ENCODE measurements at regions not wholly inside any gene's neighbourhood (a gene's known extent, or its start where the extent isn't known, plus 50 kb on each side); places are given as distances from the start of the nearest gene placed in this dataset.

- DNase-seq, result no peak
- Mint-ChIP-seq H3K4me1 (no peaks in the 10 kb centered on the region), H3K36me3 (no peaks in the 10 kb centered on the region), H3K27ac (no peak overlapping the region), H3K9me3 (no peaks in the 10 kb centered on the region), H3K27me3 (peaks cover 8% of the 10 kb centered on the region), H3K4me3 (no peak overlapping the region)
Measured at GRCh38 chr9:86749161-86749893, 198.0 kb downstream of the GAS1 start.

DNA sequence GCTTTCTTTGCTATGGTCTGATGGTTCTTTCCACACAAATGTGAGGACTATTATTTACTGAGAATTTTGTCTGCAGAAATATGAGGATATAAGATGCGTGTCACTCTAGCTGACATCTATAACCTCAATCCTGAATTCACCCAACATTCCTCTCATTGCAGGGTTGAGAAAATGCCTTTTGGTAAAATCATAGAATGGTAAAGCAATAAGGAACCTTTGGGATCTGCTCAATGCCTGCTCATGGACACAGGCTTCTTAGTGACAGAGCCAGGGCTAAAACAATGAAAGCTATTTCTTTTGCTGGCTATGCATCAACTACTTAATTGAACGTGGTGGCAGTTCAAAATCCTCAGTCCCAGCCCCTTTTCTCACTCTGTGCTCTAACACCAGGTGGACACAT, 199.6 kb downstream of the GAS1 start:
- H3K27ac Mint-ChIP-seq, result no peak overlapping the region
- H3K27me3 Mint-ChIP-seq, result peaks cover 8% of the 10 kb centered on the region
- H3K4me1 Mint-ChIP-seq, result no peaks in the 10 kb centered on the region

DNA sequence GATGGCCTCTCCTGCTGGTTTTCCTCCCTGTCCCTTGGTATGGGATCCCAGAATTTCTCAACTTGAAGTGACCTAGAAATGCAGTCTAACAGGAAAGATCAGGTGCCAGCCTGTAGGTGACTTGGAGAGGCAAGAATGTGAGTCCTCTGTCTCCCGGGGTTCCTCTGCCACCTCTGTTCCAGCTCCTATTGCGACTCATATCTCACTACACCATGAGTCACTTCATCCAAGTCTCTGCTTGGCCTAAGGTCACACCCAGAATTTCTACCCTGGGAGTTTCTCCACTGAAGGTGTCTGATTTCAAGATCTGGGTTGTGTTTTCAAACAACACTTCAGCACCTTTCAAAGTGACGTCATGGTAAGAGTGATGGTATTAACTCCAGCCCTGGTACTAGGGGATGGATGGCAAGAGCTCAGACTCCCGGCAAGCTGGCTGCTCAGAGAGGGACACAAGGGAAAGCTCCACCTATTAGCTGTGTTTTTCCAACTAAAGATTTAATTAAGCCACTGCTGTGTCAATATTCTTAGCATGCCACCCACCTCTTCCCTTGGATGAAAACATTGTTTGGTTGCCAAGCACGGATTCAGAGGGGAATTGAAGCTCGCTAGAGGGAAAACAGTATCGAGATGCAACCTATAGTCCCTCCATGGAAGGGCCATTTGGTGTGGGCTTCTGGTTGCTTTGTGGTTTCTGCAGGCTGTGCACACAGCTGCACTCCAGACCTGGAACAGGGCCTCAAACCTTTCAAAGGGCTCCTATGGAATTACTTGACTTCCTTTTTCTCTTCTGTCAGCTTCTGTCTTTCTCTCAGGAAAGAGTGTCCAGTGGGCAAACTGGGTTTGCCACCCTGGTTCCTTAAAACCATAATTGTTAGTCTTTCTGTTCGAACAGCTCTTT, 205.7 kb downstream of the GAS1 start:
- Mint-ChIP-seq H3K27ac (no peak overlapping the region), H3K4me3 (no peak overlapping the region), H3K9me3 (no peaks in the 10 kb centered on the region), H3K4me1 (no peaks in the 10 kb centered on the region), H3K36me3 (no peaks in the 10 kb centered on the region), H3K27me3 (no peaks in the 10 kb centered on the region)
- no peak for DNase-seq

More for the DNA sequence above, 199.6 kb downstream of the GAS1 start:
- no peaks in the 10 kb centered on the region for H3K36me3 Mint-ChIP-seq
- H3K9me3 Mint-ChIP-seq, result no peaks in the 10 kb centered on the region
- H3K4me3 Mint-ChIP-seq, result no peak overlapping the region
- DNase-seq, result no peak

- Mint-ChIP-seq H3K4me1 (no peaks in the 10 kb centered on the region), H3K27me3 (no peaks in the 10 kb centered on the region), H3K9me3 (no peaks in the 10 kb centered on the region), H3K36me3 (no peaks in the 10 kb centered on the region), H3K27ac (no peak overlapping the region), H3K4me3 (no peak overlapping the region)
- no peak for DNase-seq
Measured at GRCh38 chr9:86735772-86736458, 211.4 kb downstream of the GAS1 start.

DNA sequence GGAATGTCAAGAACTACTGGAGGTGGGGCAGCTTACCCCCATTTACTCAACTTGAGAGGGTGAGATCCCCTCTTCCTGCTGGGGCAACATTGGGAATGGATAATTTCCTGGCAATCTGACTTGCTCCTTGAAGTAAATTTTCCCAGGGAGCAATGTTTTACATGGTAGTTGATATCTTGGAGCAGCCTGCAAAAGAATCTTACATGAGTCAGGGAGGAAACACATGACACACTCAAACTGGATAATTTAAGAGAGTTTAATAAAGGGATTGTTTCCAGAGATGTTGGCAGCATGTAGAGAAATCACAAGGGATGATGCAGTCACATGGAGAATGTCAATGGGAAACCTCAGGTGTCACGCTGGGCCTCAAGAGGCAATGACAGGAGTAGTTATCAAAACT, 212.5 kb downstream of the GAS1 start:
- no peak overlapping the region for H3K27ac Mint-ChIP-seq
- no peaks in the 10 kb centered on the region for H3K36me3 Mint-ChIP-seq
- no peaks in the 10 kb centered on the region for H3K27me3 Mint-ChIP-seq
- no peaks in the 10 kb centered on the region for H3K9me3 Mint-ChIP-seq
- H3K4me3 Mint-ChIP-seq, result no peak overlapping the region
- H3K4me1 Mint-ChIP-seq, result no peaks in the 10 kb centered on the region
- DNase-seq, result no peak

DNA sequence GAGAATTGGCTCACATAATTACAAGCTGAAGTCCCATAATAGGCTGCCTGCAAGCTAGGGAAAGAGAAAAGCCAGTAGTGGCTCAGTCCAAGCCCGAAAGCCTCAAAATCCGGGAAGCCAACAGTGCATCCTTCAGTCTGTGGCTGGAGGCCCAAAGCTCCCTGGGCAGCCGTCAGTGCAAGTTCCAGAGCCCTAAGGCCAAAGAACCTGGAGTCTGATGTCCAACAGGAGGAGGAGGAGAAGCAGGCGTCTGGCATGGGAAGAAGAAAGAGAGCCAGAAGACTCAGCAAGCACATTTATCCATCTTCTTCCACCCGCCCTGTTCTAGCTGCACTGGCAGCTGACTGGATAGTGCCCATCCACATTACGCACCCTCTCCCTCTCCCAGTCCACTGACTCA, 213.4 kb downstream of the GAS1 start:
- H3K4me3 Mint-ChIP-seq, result no peak overlapping the region
- H3K9me3 Mint-ChIP-seq, result no peaks in the 10 kb centered on the region
- no peaks in the 10 kb centered on the region for H3K27me3 Mint-ChIP-seq
- no peaks in the 10 kb centered on the region for H3K36me3 Mint-ChIP-seq
- H3K27ac Mint-ChIP-seq, result no peak overlapping the region
- no peak for DNase-seq
- H3K4me1 Mint-ChIP-seq, result no peaks in the 10 kb centered on the region

DNA sequence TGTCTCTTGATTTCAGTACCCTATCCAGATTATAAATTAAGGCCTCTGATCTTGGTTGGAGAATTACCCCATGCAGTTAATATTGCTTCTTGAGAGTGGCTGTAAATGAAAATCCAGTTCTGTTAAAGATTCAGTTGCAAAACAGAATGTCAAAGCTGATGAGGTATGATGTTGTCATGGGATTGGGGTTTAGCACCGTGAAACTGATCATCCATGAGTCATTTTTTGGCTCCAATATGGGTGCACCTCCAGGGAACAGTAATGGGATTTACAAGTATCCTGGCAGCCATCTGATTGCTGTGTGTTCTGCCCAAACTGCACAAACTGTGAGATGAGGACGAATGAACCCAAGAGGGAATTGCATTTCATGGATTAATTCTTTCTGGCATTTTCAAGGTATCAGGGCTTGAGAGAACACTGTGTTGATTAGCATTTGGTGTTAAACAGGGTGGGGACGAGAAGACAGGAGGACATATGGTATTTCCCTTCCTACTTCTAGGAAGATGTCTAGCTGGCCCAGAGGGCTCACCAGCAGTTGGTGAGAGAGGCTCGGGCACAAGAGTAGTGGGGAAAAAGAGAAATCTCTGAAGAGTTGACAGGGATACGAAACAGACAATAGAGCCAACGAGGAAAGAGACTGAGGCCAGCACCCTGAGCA, 214.7 kb downstream of the GAS1 start:
- DNase-seq, result no peak
- H3K27me3 Mint-ChIP-seq, result peaks cover under 1% of the 10 kb centered on the region
- no peak overlapping the region for H3K27ac Mint-ChIP-seq
- H3K4me3 Mint-ChIP-seq, result no peak overlapping the region
- no peaks in the 10 kb centered on the region for H3K9me3 Mint-ChIP-seq
- H3K4me1 Mint-ChIP-seq, result no peaks in the 10 kb centered on the region
- H3K36me3 Mint-ChIP-seq, result no peaks in the 10 kb centered on the region

GRCh38 chr9:86731511-86732063, 215.7 kb downstream of the GAS1 start:
- Mint-ChIP-seq H3K27me3 (peaks cover 3% of the 10 kb centered on the region), H3K36me3 (no peaks in the 10 kb centered on the region), H3K4me3 (no peak overlapping the region), H3K9me3 (no peaks in the 10 kb centered on the region), H3K27ac (no peak overlapping the region), H3K4me1 (no peaks in the 10 kb centered on the region)
- DNase-seq, result no peak

DNA sequence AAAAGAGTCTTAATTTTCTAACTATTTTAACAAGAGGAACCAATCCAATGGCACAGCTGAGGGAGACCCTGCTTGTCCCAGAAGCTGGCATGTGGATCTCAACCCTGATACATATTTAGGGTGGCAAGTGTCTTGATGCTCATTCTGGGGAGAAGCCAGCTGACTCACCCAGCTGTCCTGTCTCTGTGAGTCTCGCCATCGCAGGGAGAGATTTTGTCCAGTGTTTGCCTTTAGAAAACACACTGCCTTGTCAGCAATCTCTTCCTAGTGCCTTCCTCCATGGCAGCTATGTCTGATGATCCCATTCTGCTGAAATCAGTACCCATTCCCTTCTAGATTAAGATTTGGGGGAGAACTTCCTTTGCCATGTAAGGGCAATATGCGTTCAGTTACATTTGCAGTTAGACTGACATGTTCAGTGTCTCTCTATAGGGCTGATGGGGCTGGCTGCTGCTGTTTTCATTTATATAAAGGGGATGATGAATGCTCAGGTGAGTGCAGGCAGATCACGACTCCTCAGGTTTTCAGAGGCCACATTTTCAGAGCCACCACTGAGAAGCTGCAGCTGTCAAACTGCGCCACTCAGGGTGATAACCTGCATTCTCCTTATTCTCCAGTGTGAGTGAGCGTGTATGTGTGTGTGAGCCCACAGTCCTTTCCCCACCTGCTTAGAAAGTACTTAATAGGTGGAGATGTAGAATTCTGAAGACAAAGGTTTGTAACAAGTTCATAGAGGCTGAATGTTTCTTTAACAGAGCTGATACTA, 217.0 kb downstream of the GAS1 start:
- DNase-seq, result no peak
- Mint-ChIP-seq H3K27me3 (peaks cover 3% of the 10 kb centered on the region), H3K27ac (no peak overlapping the region), H3K36me3 (no peaks in the 10 kb centered on the region), H3K9me3 (no peaks in the 10 kb centered on the region), H3K4me1 (no peaks in the 10 kb centered on the region), H3K4me3 (no peak overlapping the region)

DNA sequence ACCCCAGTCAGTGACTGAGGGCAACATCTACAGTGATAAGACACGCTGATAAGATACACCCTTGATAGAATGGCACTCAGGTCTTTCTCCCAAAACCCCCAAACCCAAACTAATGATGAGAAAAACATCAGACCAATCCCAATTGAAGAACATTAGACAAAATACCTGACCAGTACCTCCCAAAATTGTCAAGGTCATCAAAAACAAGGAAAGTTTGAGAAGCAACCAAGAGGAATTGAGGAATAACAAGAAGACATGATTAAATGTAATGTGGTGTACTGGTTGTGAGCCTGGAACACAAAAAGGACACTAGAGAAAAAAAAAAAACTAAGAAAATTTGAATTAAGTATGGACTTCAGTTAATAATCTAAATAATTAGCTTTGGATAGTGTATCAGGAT, 222.8 kb downstream of the GAS1 start:
- Mint-ChIP-seq H3K27ac (no peak overlapping the region), H3K27me3 (peaks cover 7% of the 10 kb centered on the region), H3K36me3 (no peaks in the 10 kb centered on the region), H3K9me3 (no peaks in the 10 kb centered on the region), H3K4me3 (no peak overlapping the region), H3K4me1 (no peaks in the 10 kb centered on the region)
- DNase-seq, result no peak

DNA sequence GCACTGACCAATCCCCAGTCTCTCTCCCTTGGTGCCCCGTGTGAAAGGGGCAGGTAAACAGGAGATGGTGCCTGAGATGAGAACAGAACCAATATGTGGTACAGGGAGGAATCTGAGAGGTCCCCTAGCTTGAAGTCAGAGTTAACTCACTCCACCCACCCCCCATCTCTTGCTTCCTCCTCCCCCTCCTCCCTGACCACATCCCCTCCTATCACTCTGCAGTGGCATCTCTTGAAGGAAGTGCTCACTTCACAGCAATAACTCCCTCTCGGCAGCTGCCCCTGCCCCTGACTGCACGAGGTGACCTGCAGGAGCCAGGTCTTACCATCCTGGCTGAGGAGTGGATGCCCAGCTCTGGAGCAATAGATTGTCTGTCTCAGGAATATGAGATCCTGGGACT, 224.0 kb downstream of the GAS1 start:
- no peak for DNase-seq
- no peak overlapping the region for H3K4me3 Mint-ChIP-seq

GRCh38 chr9:86722706-86723075, 224.6 kb downstream of the GAS1 start:
- no peaks in the 10 kb centered on the region for H3K36me3 Mint-ChIP-seq
- no peak overlapping the region for H3K27ac Mint-ChIP-seq
- H3K4me3 Mint-ChIP-seq, result no peak overlapping the region
- no peak for DNase-seq
- peaks cover 11% of the 10 kb centered on the region for H3K27me3 Mint-ChIP-seq
- no peaks in the 10 kb centered on the region for H3K4me1 Mint-ChIP-seq
- H3K9me3 Mint-ChIP-seq, result no peaks in the 10 kb centered on the region

More for the DNA sequence above, 224.0 kb downstream of the GAS1 start:
- Mint-ChIP-seq H3K27me3 (peaks cover 11% of the 10 kb centered on the region), H3K9me3 (no peaks in the 10 kb centered on the region), H3K27ac (no peak overlapping the region), H3K4me1 (no peaks in the 10 kb centered on the region), H3K36me3 (no peaks in the 10 kb centered on the region)

DNA sequence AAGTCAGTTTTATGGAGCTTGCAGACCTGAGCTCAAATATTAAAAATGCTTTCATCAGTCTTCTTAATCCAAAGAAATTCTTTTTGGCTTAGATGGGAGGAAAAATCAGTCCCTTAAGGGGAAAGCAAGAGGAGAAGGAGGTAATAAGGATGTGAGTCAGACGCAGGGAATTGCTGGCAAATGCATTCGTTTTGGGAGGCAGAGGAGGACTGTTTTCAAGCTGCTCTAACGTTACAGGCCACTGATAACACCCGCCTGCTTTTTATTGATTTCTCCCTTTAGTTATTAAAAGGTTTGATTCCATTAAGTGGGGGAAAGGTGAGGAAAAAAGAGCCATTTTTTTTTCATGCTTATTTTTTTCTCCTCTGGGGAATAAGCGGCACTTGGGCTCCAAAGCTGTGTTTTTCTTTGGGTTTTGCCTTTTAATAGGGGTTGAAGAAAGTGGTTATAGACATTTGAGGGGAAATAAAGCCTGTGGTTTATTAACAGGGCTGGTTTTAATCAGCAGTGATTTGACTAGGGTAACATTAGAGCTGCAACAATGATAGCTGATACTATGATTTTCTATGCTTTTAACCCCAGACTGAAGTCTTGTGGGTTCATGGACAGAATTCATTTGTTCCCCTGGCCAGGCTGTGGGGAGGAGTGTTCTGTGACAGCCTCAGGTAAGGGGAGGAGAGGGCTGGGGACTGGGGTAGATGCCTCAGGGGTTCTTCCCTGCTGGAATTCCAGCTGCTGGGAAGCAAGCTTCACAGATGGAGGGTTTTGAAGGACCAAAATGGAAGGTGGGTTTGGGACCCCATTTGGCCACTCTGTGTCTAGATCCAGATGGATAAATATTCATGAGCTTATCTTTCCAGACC, 225.2 kb downstream of the GAS1 start:
- H3K4me3 Mint-ChIP-seq, result no peak overlapping the region
- no peaks in the 10 kb centered on the region for H3K9me3 Mint-ChIP-seq
- no peaks in the 10 kb centered on the region for H3K36me3 Mint-ChIP-seq
- peaks cover 11% of the 10 kb centered on the region for H3K27me3 Mint-ChIP-seq
- H3K4me1 Mint-ChIP-seq, result no peaks in the 10 kb centered on the region
- no peak for DNase-seq
- H3K27ac Mint-ChIP-seq, result no peak overlapping the region

All from activated naive CD8-positive, alpha-beta T cell treated with anti-CD3 and anti-CD28 coated beads for 36 hours (primary cell).